H1 (cell line): ENCODE measurements at regions not wholly inside any gene's neighbourhood (a gene's known extent, or its start where the extent isn't known, plus 50 kb on each side); places are given as distances from the start of the nearest gene placed in this dataset.

ENCODE experiments used
- EP300 ChIP-seq, 2 experiments: IDR thresholded peaks; 1 replicate in 1 of 2; 2 replicates in 1 of 2; pipeline ENCODE4 v1.6.1; 2011 to 2012; ENCODE audit warnings: low read depth in 2 of 2, low read length in 2 of 2, mild to moderate bottlenecking in 2 of 2, borderline replicate concordance in 1 of 2, inconsistent platforms in 1 of 2, moderate library complexity in 1 of 2
- JUN ChIP-seq: IDR thresholded peaks from 2 replicates; pipeline ENCODE4 v1.6.1; 2011; ENCODE audit warnings: low read depth, mild to moderate bottlenecking, improper control_type of control experiment, low read length
- NANOG ChIP-seq: IDR thresholded peaks from 2 replicates; pipeline ENCODE4 v1.6.1; 2011; ENCODE audit warnings: low read length, low read depth, mild to moderate bottlenecking, inconsistent platforms; ENCODE audit not compliant: insufficient read depth, poor library complexity, severe bottlenecking
- SIN3A ChIP-seq, 2 experiments: IDR thresholded peaks in 1 of 2; conservative IDR thresholded peaks in 1 of 2; 2 replicates each; pipeline ENCODE4 v1.6.1; 2011 to 2012; ENCODE audit warnings: low read length in 2 of 2, improper control_type of control experiment in 1 of 2, low read depth in 1 of 2, mild to moderate bottlenecking in 1 of 2

- TF ChIP-seq NANOG, result no peak
- TF ChIP-seq EP300 (IDR thresholded peaks at IDR 0.05; ENCODE audit: borderline replicate concordance in 1 of 2, low read depth in 2 of 2, low read length in 2 of 2), result no peak
- TF ChIP-seq SIN3A (conservative IDR thresholded peaks at IDR 0.05 in 1 of 2, IDR thresholded peaks at IDR 0.05 in 1 of 2; ENCODE audit: low read depth in 1 of 2, low read length in 2 of 2), result no peak
- TF ChIP-seq JUN, result no peak
Observed at GRCh38 chr3:46105306-46105919, 78.1 kb upstream of the XCR1 start (continued).
